Stimulated activated CD4-positive, alpha-beta T cell treated with anti-CD3 and anti-CD28 coated beads, Interleukin-2, amount 100 ng/mL, for 4 hours (primary cell): ENCODE measurements at regions not wholly inside any gene's neighbourhood (a gene's known extent, or its start where the extent isn't known, plus 50 kb on each side); places are given as distances from the start of the nearest gene placed in this dataset.
"Not testable (repeated sequence)": the region's sequence is repeated elsewhere in the genome, so short reads cannot be mapped to it uniquely, and the experiment has no call there.

Experiments
- DNase-seq: peaks from one replicate; pipeline ENCODE4 v3.0.0-alpha.2; 2020; ENCODE audit warnings: low read depth

DNA sequence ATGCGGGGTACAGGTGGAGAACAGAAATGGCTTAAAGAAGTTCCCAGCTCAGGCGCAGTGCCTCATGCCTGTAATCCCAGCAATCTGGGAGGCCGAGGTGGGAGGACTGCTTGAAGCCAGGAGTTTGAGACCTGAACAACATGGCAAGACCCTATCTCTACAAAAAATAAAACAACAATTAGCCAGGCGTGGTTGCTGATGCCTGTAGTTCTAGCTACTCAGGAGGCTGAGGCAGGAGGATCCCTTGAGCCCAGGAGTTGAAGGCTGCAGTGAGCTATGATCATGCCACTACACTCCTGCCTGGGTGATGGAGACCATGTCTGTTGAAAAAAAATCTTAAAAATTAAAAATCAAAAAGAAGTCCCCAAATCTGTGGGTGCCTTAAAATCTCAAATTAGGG lies 228.3 kb upstream of the WSB1 start:
- DNase-seq = no peak

DNA sequence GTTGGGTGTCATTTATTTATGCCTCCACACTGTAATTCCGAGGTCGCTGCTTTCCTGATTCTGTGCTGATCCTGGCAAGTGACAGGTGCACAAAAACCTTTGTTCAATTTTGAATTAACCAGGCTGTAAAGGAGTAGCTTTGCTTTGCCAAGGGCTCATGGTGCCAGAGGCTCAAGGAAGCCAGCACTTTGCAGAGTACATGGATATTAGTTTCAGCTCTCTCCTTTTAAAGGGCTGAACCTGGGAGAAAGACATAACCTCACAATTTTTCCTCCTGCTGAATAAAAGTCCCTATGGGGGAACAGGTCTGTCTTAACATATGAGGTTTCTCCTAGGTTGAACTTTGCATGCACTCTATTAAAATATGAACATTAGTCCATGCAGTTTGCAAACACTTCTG lies 227.6 kb upstream of the WSB1 start:
- no peak for DNase-seq

DNA sequence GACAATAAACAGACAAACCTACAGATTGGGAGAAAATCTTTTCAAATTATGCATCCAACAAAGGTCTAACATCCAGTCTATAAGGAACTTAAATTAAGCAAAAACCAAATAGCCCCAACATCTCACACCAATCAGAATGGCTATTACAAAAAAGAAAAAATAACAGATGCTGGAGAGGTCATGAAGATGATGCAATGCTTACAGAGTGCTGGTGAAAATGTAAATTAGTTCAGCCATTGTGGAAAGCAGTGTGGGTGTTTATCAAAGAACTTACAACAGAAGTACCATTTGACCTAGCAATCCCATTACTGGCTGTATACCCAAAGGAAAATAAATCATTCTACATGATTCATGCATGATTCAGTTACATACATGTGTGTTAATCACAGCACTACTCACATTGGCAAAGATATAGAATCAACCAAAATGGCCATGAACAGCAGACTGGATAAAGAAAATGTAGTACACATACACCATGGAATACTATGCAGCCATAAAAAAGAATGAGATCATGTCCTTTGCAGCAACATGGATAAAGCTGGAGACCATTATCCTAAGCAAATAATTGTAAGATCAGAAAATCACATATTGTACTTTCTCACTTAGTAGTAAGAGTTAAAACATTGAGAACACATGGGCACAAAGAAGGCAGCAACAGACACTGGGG lies 223.9 kb upstream of the WSB1 start:
- DNase-seq = no peak

DNA sequence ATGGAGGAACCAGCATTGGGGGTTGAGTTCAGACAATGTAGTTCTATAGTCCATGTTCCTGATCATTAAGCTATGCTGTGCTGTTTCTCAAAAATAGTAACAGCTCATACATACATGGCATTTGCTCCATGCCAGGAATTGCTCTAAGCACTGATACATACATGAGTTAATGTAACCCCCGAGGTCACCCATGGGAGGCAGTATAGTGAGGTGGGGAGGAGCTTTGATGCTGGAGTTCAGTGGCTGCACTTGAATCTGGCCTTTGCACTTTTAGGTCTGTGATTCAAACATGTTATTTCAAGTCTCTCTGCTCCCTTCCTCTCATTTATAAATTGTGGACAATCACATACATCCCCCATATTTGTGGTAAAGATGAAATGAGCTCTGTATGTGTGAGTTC lies 223.1 kb upstream of the WSB1 start:
- DNase-seq = no peak

DNA sequence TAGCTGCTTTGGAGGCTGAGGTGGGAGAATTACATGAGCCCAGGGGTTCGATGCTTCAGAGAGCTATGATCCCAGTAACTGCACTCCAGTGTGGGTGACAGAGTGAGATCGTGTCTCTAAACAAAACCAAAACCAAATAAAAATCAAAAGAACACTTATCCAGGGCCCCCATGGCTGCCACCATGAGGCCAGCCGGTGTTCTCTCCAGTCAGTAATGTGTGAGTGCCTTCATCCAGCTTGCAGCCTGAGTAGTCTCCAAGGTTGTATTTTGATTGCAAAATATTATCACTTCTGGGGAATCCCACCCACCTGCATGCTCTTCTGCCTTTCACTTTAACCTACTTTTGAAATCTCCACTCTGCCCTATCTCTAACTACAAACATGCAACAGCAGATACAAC lies 221.0 kb upstream of the WSB1 start:
- no peak for DNase-seq

DNA sequence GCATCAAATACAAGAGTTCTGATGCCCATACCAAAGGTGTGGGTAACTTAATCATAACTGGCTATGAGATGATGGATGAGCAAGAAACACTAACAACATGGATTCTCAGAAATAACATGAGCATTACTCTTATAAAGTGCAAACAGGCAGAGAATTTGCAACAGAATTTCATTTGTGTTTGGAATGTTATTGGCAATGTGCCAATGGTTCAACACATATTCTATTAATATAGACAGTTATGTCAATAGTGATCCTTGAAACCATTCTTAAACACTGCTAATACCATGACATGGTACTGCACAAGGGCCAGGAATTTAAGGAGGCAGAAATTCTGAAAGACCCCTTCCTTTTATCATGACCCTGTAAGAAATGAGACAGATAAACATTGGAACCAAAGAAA lies 217.1 kb upstream of the WSB1 start:
- no peak for DNase-seq

DNA sequence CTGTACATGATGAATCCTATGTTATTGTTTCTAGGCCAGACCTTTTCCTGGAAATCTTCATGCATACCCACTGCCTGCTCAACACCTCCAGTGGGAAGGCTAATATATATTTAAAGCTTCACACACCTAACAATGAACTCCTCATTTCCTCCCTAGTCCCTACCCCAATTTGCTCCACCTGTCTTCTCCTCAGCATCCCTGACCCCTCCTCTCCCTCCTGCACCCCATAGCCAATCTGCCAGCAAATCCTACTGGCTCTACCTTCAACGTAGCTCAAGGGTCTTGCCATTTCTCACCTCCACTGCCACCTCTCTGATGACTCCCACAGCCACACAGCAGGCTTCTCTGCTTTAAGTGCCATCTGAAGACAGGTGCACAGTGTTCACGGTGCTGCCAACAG lies 215.6 kb upstream of the WSB1 start:
- DNase-seq = no peak

DNA sequence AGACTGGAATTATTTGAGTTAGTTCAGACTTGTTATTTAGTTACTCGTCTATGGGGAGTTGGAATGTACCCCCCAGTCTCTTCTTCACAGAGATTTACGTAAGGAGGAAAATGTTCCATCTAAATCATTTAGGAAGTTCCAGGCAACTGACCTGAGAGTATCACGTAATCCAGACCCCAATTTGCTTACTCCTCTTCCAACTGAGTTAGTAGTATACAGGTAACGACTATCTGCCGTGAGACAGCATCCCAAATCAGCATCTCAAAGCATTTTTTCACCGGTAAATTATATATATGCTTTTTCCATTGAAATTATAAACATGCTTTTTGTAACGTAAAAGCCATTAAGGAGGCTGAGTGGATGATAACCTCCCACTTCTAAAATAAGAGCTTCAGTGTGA lies 214.3 kb upstream of the WSB1 start:
- no peak for DNase-seq

DNA sequence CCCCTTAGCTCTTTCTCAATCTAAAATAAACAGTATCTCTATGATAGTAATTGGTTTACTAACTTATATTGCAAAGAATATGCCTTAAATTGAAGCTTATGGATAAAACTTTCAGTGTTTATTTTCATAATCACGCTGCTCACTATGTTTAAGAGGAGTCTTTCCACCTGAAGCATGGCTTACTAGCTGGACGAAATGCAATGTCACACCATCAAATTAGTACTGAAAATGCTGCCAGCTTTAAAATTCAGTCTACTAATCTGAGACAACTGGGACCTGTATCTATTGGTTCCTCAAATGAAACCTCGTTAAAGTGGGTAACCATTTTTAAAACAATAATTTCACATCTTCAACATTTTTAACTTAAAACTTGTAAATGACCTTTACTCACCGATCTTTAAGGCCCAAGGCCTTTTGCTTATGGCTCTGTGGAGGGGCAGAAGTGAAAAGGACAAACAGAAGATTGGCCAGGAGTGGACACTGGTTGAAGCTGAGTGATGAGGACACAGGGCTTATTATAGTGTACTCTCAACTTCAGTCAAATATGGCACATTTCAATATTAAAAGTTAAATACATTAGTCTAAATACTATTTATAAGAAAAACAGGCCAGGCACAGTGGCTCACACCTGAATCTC lies 212.8 kb upstream of the WSB1 start:
- no peak for DNase-seq

DNA sequence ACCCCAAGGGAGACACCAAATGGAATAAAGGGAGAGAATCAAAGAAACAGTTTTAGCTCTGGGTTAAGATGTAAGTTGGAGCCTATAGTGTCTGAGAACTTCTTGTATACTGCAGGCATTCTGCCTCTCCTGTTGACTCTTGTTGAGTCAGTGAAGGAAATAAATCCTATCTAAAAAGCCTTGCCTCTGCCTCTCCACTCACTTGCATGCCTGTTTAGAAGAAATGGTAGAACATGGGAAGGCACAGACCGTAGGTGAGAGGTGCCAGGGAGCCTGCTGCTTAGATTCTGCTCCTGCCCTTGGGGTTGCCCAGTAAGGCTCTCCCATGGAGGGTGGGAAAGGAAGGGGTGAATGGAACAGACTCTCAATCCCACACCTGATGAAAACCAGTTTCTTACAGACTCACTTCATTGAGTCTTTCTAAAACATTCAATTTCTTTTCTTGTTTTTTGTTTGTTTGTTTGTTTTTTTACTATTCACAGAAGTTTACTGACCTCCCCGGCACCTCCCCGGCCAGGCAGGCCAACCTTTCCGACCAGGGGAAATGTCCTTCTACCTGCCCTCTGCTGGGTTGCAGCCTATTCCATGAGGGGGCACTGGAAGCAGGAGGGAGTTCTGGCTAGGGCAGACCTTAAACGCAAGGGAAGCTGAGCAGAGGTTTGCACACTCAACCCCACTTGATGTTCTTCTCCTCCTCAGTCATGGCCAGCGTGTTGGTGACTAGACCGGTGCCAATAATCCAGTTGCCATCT lies 211.7 kb upstream of the WSB1 start:
- DNase-seq = no peak

DNA sequence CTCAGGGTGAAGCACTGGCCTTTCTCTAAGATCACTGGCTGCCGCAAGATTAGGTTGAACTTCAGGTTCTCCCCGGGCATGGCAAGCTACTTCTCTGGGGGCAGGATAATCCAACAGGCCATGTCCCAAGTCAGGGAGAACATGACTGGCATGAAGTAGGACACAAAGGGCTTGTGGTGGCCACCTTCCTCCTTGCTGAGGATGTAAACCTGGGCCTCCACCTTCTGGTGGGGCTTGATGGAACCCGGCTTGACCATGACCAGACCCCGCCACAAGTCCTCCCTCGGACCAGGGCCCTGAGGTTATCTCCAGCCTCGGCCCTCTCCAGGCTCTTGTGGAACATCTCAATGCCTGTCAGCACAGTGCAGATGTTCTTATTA lies 211.1 kb upstream of the WSB1 start:
- no peak for DNase-seq

DNA sequence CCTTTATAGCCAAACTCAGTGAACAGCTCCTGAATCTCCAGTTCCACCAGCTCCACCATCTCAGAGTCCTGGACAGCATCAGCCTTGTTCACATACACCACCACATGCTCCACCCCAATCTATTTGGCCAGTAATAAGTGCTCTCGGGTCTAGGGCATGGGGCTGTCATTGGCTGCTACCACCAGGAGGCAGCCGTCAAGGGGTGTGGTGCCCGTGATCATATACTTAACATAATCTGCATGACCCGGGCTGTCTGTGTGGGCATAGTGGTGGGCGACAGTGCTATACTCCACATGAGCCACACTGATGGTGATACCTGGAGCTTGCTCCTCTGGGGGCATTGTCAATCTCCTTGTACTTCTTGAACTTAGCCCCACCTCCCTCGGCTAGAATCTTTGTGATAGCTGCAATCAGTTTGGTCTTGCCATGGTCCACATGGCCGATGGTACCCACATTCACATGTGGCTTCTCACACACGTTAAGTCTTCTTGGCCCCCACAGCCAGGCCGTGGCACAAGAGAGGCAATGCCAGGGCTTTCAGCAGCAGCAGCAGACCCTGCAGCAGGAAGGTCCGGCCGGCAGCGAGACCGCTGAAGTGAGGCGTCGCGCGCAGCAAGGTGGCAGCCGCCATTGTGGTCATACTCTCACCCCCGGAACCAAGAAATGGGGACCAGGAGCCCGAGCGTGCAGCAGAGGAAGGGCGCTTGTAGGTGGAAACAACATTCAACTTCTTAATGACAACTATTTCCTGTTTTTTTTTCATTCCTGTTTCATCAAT lies 210.3 kb upstream of the WSB1 start:
- DNase-seq = no peak

DNA sequence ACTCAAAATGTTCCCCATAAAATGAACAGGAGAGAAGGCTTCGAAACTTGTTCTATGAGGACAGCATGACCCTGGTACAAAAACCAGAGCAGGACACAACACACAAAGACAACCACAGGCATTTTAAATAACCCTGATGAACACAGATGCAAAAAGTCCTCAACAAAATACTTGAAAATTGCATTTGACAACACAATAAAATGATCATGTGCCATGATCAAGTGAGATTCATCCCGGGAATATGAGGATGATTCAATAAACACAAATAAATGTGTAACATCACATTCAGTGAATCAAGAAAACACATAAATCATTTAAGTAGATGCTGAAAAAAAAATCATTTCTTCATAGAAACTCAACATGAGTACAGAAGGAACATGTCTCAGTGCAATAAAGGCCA lies 208.4 kb upstream of the WSB1 start:
- no peak for DNase-seq

DNA sequence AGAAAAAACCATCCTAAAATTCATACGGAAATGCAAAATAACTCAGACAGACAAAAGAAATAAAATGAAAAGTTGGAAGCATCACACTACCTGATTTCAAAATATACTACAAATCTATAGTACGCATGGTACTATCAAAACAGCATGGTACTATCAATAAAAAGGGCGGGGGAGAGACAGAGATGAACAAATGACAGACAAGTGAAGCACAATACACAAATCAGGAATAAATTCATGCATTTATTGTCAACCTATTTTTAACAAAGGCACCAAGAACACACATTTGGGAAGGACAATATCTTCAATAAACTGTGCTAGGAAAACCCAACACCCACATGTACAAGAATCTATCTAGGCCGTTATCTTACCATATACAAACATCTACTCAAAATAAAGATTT lies 207.4 kb upstream of the WSB1 start:
- no peak for DNase-seq

DNA sequence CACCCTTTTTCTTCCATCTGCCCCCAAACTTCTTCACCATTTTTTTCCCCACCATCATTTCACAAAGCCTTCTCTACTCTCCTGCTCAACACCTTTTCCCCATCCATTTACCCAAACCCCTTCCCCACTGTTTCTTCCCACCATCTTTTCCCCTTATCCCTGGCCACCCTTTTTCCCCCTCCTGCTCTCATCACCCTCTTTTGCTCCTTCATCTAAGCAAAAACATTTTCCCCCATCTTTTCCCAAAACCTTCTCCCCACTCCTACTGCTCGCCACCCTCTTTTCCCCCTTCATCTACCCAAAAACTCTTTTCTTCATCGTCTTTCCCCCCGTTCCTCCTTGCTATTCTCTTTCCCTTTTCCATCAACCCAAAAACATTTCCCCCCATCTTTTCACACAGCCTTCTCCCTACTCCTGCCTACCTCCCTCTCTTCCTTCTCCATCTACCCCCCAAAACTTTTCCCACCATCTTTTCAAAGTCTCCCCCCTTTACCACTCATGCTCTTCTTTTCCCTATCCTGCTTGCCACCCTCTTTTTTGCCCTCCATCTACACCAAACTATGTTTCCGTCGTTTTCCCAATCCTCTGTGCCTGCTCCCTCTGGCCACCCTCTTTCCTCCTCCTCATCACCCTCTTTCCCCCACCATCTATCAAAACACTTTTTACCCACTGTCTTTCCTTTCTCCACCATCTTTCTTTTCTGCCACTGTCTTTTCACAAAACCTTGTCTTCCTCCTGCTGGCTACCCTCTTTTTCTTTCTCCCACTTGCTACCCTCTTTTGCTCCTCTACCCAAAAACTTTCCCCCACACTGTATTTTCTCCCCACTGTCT lies 205.8 kb upstream of the WSB1 start:
- DNase-seq = no peak

DNA sequence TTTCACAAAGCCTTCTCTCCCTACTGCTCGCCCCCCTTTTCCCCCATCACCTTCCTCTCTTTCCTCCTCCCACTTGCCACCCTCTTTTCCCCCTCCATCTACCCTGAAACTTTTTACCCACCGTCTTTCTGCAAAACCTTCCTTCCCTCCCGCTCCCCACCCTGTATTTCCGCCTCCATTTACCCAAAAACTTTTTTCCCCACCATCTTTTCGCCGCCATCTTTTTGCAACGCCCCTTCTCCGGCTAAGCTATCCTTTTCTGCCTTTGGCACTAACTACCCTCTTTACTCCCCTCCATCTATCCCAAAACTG lies 205.2 kb upstream of the WSB1 start:
- no peak for DNase-seq

DNA sequence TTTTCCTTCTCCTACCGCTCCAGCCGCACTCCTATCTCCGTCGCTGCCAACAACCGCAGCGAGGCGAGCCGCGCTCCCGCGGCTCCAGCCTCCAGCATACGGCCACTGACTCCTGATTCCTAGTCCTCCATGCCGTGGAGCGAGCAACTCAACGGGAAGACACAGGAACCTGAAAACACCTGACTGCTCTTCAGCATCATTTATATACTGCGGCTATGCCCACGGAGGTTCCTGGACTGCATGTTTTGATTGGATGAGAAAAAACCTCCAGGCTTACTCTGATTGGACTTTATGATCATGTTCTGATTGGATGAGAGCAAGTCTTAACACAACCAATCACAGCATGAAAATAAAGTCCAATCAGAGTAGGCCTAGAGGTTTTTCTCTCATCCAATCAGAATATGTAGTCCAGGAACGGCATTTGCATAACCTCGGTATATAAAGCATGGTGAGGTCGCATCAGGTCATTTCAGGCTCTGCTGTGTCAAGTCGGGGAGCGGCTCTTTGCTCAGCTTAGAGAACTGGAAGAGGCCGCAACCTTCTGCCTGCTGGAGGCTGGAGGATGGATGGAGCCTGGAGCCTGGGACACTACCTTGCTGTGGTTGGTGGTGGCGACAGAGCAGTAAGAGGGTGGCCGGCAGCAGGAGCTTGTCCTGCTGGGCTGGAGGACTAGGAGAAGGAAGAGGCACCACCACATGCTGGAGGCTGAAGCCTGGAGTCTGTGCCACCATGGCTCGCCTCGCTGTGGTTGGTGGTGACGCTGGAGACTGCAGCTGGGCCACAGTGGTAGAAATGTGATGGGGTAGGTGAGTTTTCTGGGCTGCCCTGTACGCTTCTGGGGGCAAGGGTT lies 204.6 kb upstream of the WSB1 start:
- DNase-seq = not testable (repeated sequence)

DNA sequence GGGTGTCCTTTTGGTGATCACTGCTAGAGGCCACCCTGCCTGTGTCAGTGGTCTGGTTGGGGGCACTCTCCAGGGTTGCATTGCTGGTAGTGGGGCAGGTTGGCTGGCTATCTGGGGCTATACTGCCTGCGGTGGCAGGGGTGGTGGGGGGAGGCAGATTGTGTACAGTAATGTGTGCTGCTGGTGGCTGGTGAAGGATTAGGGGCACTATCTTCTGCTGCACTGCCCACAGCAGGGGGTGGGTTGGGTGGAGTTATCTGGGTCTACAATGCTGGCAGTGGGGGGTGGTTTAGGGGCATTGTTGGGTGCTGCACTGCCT lies 204.0 kb upstream of the WSB1 start:
- no peak for DNase-seq

DNA sequence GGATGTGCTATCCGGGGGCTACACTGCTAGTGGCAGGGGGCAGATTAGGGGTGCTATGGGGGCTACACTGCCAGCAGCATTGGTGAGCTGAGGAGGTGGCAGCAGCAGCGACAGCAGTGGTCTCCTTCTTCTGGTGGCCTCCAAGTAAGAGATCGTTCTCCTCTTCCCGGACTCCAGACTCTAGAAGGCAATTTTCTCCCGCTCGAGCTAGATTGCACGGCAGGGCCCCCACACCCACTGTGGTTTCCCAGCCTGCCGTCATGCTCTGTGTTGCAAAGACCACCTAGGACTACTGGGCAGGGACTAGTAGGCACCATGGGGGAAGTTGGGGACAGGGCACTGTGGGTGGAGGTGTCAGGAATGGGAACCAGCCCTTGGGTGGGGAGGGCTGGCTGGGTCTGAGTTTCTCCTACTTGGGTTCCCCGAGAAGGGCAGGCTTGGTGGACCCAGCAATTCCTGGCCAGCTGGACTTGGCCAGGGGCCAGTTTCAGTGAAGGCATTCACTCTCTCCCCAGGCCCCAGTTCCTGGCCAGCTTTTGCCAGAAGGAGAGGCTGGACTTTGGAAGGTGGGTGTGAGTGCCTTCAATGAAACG lies 203.4 kb upstream of the WSB1 start:
- not testable (repeated sequence) for DNase-seq

DNA sequence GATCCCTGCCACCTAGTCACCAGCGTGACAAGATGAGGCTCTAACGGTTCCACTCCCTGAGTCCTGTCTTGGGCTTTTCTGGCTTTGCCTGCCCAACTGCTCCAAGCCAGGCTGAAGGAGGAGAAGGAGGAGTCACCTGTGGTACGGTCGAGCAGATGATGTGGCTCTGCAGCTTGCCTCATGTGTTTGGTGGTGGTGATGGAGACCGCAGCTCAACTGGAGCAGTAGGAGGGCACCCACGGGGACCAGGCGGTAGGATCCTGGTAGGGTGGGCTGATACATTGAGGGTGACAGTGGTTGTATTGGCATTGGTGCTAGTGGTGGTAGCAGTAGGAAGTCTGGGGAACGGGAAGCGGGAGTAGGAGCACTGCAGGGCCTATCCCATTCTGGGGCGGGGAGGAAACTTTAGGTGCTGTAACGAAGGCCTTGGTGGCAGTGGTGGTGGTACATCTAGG lies 202.8 kb upstream of the WSB1 start:
- no peak for DNase-seq

DNA sequence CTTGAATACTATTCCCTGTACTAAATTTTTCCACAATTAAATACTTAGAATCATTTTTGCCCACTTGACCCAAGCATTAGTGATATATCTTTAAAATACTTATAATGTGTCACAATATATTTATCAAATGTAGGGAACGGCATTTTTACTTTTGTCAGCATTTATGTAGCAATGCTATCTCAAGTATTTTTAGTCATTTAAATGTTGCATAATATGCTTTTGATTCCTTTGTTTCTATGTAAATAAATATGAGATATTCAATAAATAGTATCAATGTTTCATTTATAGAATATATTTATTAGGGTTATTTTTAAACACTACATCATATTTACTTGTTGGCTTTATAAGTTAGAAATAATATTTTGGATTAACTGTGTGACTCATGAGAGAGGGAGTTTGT lies 199.7 kb upstream of the WSB1 start:
- not testable (repeated sequence) for DNase-seq
